ENCODE measurements at regions not wholly inside any gene's neighbourhood (a gene's known extent, or its start where the extent isn't known, plus 50 kb on each side); places are given as distances from the start of the nearest gene placed in this dataset.

DNA sequence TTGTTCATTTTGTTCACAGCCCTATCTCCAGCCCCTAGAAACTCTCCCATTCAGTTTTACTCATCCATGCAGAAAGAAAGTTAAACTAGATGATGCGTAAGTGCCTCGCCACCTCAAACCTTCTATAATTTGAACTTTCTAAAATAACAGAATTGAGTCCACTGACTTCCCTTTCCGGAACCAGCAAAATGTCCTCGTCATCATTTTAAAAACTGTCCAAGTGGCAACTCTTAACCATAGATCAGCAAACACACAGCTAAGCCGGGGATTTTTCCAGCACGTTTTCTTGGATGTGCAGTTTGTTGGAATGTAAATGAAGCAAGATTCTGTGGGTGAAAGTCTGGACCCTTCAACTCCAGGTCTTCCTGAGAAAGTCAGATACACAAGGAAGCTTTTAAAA lies 369.7 kb upstream of the ERCC4 start:
- Histone ChIP-seq H3K4me1 (ENCODE audit: control insufficient read depth, insufficient read depth, low read length) (no peaks in the 10 kb centered on the region), H2AK5ac (ENCODE audit: low read depth, low read length) (no peak overlapping the region), H4K5ac (ENCODE audit: low read depth, low read length) (no peak overlapping the region), H2BK5ac (ENCODE audit: low read depth, low read length, poor library complexity, severe bottlenecking) (no peak overlapping the region), H3K56ac (ENCODE audit: extremely low read depth, insufficient read depth, low read length) (no peak overlapping the region), H3K79me1 (ENCODE audit: low read depth in 1 of 2, low read length in 2 of 2) (no peaks in the 10 kb centered on the region), H3K36me3 (ENCODE audit: control insufficient read depth, insufficient read depth, low read length) (no peaks in the 10 kb centered on the region), H3K9me1 (ENCODE audit: insufficient read depth, low read length) (no peaks in the 10 kb centered on the region), H2AFZ (replicated peaks; ENCODE audit: low read length, poor library complexity) (no peak overlapping the region), H3K4me2 (ENCODE audit: low read depth, low read length) (no peak overlapping the region), H3K9me3 (ENCODE audit: control insufficient read depth, insufficient read depth, low read length) (peaks cover 13% of the 10 kb centered on the region), H3K18ac (ENCODE audit: low read depth, low read length) (no peak overlapping the region), H3K4ac (ENCODE audit: low read depth, low read length) (no peak overlapping the region), H2BK120ac (ENCODE audit: low read depth, low read length) (no peak overlapping the region), H3K9ac (ENCODE audit: low read depth, low read length) (no peak overlapping the region), H2BK15ac (ENCODE audit: low read depth, low read length) (no peak overlapping the region), H3K14ac (replicated peaks; ENCODE audit: low read depth, low read length) (no peak overlapping the region), H3K27me3 (ENCODE audit: control insufficient read depth, insufficient read depth, low read length) (no peaks in the 10 kb centered on the region), H4K91ac (ENCODE audit: insufficient read depth, low read depth, low read length) (no peak overlapping the region), H3K27ac (ENCODE audit: insufficient read depth, low read length) (no peak overlapping the region), H4K20me1 (ENCODE audit: insufficient read depth, low read length) (no peaks in the 10 kb centered on the region), H4K8ac (ENCODE audit: low read depth in 2 of 2, low read length in 2 of 2) (no peak overlapping the region), H3K23ac (ENCODE audit: low read depth, low read length) (no peak overlapping the region), H2AK9ac (replicated peaks; ENCODE audit: low read depth, low read length, poor library complexity) (no peak overlapping the region), H3K4me3 (ENCODE audit: insufficient read depth, low read depth, low read length) (no peak overlapping the region), H2BK20ac (ENCODE audit: low read depth, low read length) (no peak overlapping the region)
- intact Hi-C loops (cut with micrococcal nuclease) (no loop called here), dilution Hi-C loops (cut with HindIII; ENCODE audit: low sequenced_read_pairs, unreplicated experiment) (no loop called here), in situ Hi-C loops (cut with MboI; ENCODE audit: low sequenced_read_pairs) (no loop called here)
- BruUV-seq (replicated peaks) = no TSS peak
- ChIA-PET CTCF (no interaction called here), POLR2A (ENCODE audit: unreplicated experiment) (no interaction called here)
- no CpG with 5 or more reads among the region's 6 CpGs for WGBS, 2 experiments (ENCODE audit: extremely low coverage in 2 of 2, insufficient read length in 1 of 2)
- no peak for ATAC-seq (ENCODE audit: low read depth)
- DNase-seq = no peak
- TF ChIP-seq, protein P1, sequence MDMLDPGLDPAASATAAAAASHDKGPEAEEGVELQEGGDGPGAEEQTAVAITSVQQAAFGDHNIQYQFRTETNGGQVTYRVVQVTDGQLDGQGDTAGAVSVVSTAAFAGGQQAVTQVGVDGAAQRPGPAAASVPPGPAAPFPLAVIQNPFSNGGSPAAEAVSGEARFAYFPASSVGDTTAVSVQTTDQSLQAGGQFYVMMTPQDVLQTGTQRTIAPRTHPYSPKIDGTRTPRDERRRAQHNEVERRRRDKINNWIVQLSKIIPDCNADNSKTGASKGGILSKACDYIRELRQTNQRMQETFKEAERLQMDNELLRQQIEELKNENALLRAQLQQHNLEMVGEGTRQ (IDR thresholded peaks at IDR 0.05; ENCODE audit: low read depth, low read length) = no peak
- TF ChIP-seq CHD1 (IDR thresholded peaks at IDR 0.05; ENCODE audit: low read depth, low read length) (no peak), MXI1 (IDR thresholded peaks at IDR 0.05; ENCODE audit: borderline replicate concordance, low read depth, low read length) (no peak), MAZ (IDR thresholded peaks at IDR 0.05; ENCODE audit: borderline replicate concordance, low read depth, low read length) (no peak), MAFK (IDR thresholded peaks at IDR 0.05; ENCODE audit: low read depth, low read length) (peak; percentile 27; the same call in 1 of the 2 replicates), BHLHE40 (IDR thresholded peaks at IDR 0.05; ENCODE audit: low read depth, low read length) (no peak)

Data from IMR-90 (cell line).